ENCODE measurements at regions not wholly inside any gene's neighbourhood (a gene's known extent, or its start where the extent isn't known, plus 50 kb on each side); places are given as distances from the start of the nearest gene placed in this dataset.

DNA sequence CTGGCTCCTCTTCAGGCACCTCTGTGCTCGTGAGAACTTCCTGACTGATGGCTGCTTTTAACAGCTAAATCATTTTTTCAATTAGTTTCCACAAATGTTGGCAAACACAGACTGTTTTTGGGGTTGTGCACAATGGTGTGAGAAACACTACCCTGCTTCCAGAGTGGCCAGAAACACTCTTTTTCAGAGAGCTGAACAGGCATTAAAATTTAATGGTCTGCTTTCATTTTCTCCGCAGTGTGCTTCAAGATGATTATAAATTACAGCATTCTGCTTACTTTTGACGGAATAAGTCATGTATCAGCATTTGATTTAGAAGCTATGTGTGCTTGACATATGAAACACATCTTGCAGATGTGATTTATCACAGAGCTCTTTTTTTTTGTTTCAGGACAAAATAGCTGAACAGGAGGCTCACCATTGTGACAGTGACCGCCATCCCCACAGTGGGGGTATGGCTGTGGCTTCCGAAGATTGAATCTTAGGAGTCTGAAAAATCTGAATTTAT, 454.5 kb upstream of the ZNF608 start:
- peak overlapping the region; percentile 2 for H2AFZ ChIP-seq (ENCODE audit: low read depth, low read length)
- no peaks in the 10 kb centered on the region for H3K79me2 ChIP-seq (ENCODE audit: control insufficient read depth, insufficient read depth, low read length)
- H3K4me2 ChIP-seq (ENCODE audit: insufficient read depth, low read length) = peak overlapping the region; percentile 28
- dilution Hi-C loops (cut with MboI; ENCODE audit: extremely low pct_ligation_motif_present, low sequenced_read_pairs) (no loop called here), intact Hi-C loops (cut with micrococcal nuclease) (loop anchor here (10.0 kb wide), 1 partner anchor 296 kb away; no protein-coding TSS in a partner anchor)
- H3K9ac ChIP-seq (replicated peaks; ENCODE audit: extremely low read depth, insufficient read depth, low read length) = no peak overlapping the region
- TF ChIP-seq CTCF (IDR thresholded peaks at IDR 0.05; ENCODE audit: extremely low read depth in 1 of 2, insufficient read depth in 1 of 2, low read depth in 1 of 2, low read length in 2 of 2) (no peak), FOS (IDR thresholded peaks at IDR 0.05; ENCODE audit: borderline replicate concordance, insufficient read depth, low read length) (no peak), GATA2 (IDR thresholded peaks at IDR 0.05; ENCODE audit: insufficient read depth, insufficient read length, low read depth, low read length) (no peak), POLR2A (IDR thresholded peaks at IDR 0.05; ENCODE audit: low read depth, low read length) (no peak), MYC (IDR thresholded peaks at IDR 0.05; ENCODE audit: low read depth, low read length) (no peak), POLR2AphosphoS5 (IDR thresholded peaks at IDR 0.05; ENCODE audit: insufficient read depth, low read depth, low read length) (no peak), EZH2 (IDR thresholded peaks at IDR 0.05; ENCODE audit: borderline replicate concordance, low read depth, low read length, severe bottlenecking) (no peak), JUN (IDR thresholded peaks at IDR 0.05; ENCODE audit: borderline replicate concordance, insufficient read depth, insufficient read length, low read depth) (no peak)
- TF ChIP-seq, protein P1, sequence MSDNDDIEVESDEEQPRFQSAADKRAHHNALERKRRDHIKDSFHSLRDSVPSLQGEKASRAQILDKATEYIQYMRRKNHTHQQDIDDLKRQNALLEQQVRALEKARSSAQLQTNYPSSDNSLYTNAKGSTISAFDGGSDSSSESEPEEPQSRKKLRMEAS (IDR thresholded peaks at IDR 0.05; ENCODE audit: insufficient read depth, insufficient read length) = no peak
- no peaks in the 10 kb centered on the region for H3K27me3 ChIP-seq (ENCODE audit: control insufficient read depth in 2 of 2, insufficient read depth in 2 of 2, low read length in 2 of 2)
- H3K4me3 ChIP-seq (replicated peaks in 1 of 3; ENCODE audit: insufficient read depth in 1 of 3, low read depth in 1 of 3, low read length in 3 of 3) = peak overlapping the region in 1 of 3 experiments; percentile 6
- ChIA-PET POLR2A (no interaction called here), CTCF (interaction anchor here (1.0 to 1.3 kb wide), 2 partner anchors 19 to 27 kb away, joined by 3 to 4 read pairs; no protein-coding TSS in a partner anchor)
- H3K9me1 ChIP-seq (replicated peaks; ENCODE audit: control insufficient read depth, extremely low read depth, insufficient read depth, low read length) = no peaks in the 10 kb centered on the region
- DNase-seq (ENCODE audit: low read depth, low spot score) (peak; percentile 6), FAIRE-seq (no peak)
- H4K20me1 ChIP-seq (replicated peaks; ENCODE audit: control insufficient read depth, extremely low read depth, insufficient read depth, low read length) = no peaks in the 10 kb centered on the region
- no peaks in the 10 kb centered on the region for H3K4me1 ChIP-seq (ENCODE audit: control insufficient read depth, extremely low read depth, insufficient read depth, low read length)
- H3K27ac ChIP-seq (ENCODE audit: insufficient read depth, low read depth, low read length) = no peak overlapping the region
- BruUV-seq (replicated peaks) = no TSS peak
- H3K9me3 ChIP-seq (replicated peaks; ENCODE audit: control insufficient read depth, insufficient read depth, low read length) = no peaks in the 10 kb centered on the region
- H3K36me3 ChIP-seq (ENCODE audit: control insufficient read depth in 2 of 2, extremely low read depth in 1 of 2, insufficient read depth in 2 of 2, low read length in 2 of 2) = no peaks in the 10 kb centered on the region

All from endothelial cell of umbilical vein (primary cell).